NCI-H748 (cell line): ENCODE measurements at regions not wholly inside any gene's neighbourhood (a gene's known extent, or its start where the extent isn't known, plus 50 kb on each side); places are given as distances from the start of the nearest gene placed in this dataset.

Experiments
- DNase-seq: peaks from one replicate; lab custom pipeline; 2025; ENCODE audit not compliant: unreplicated experiment; lab: John Stamatoyannopoulos, UW

DNA sequence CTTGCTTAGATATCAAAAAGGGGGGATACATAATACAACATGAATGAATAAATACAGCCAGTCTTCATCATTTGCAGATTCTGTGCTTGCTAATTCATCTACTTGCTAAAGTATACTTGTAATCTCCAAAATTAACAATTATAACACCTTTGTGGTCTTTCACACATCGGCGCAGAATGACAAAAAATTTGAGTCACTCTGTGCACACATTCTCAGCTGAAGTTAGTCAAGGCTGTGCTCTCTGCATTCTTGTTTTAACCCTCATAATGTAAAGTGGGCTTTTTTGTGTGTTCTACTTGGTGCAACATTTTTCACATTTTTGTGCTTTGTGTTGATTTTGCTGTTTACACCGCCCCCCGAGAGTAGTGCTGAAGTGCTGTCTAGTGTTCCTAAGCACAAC lies 65.8 kb upstream of the GPRIN3 start:
- no peak for DNase-seq

DNA sequence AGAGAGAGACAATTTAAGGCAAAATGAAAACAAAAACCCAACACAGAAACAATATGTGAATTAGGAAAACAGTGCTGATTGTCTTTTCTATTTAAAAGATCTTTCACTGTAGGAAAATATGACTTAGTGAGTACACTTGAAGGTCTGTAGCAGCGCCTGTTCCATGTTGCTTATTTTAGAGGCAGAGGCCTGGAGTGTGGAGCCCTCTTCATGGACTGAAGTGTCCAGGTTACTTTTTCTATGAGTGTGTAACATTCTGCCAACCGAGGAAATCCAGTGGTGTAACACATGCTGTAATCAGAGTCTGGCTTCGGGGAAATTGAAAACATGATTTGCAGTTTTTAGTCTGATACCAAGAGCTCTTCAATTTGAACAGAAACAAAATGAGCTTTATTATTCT lies 64.0 kb upstream of the GPRIN3 start:
- DNase-seq, result no peak

DNA sequence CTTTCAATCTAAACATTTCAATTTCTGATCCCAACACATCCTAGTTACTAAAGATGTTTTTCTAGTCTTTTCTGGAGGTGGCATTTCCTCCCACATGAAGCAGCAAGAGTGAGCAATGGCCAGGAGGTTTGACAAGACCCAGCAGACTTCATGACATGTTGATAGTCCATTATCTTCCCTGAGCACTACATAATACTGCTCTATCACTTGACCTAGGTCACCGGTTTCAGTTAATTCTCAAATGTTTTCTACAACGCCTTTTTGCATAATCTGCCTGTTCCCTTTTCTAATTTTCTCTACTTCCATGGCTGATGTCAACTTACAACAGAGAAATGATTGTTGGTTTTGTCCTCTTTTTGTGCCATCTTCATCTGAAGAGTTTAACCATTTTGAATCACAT lies 62.0 kb upstream of the GPRIN3 start:
- no peak for DNase-seq

DNA sequence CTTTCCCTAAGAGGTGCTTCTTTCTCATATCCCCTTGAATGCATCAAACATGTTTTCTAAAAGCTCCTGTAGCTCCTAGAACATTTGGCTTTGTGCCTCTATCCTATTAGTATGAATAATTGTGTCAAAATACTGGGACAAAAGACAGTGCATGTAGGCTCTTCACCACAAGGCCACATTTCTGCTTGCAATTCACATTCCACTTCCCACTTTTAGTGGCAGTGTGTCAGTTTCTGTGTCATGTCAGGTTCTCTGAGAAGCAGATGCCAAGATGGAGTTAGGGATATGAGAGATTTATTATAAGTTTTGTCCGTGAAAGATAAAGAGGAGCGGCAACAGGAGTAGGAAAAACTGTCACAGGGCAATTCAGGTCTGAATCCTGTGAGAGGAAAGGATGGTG lies 61.3 kb upstream of the GPRIN3 start:
- DNase-seq, result no peak

DNA sequence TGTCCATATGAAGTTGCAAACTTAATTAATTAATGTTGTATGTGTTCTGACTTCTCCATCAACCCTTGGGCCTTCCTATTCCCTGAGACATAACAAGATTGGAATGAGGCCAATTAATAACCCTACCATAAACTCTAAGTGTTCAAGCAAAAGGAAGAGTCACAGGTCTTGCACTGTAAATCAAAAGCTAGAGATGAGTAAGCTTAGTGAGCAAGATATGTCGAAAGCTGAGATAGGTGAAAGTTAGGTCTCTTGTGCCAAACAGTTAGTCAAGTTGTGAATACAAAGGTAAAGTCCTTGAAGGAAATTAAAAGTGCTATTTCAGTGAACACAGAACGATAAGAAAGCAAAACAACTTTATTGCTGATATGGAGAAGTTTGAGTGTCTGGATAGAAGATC lies 58.2 kb upstream of the GPRIN3 start:
- no peak for DNase-seq

DNA sequence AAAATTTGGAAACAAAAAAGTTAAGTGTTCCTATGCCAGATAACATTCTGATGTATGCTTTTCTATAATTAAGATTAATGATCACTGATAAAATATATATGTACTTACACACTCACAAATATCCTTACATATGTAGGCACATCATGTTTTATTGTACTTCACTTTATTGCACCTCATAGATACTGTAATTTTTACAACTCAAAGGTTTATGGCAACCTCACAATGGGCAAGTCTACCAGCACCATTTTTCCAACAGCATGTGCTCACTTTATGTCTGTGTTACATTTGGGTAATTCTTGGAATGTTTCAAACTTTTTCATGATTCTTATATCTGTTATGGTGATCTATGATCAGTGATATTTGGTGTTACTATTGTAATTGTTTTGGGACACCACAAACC lies 57.8 kb upstream of the GPRIN3 start:
- no peak for DNase-seq

DNA sequence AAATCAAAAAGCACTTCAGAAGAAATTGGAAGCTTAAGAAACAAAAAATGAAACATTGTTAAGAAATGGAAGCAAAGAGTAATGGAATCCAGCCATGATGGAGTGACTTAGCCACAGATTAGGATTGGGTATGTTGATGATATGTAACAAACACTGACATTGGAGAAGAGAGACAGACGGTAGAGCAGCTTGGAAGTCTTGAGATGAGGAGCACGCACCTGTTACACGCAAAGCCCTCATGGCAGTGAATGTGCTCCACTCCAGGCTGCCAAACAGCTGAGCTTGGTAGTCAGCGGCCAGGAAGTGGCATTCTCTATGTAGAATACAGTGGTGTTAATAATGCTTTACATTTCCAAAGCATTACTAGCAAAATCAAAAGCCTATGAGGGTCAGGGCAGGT lies 56.9 kb upstream of the GPRIN3 start:
- no peak for DNase-seq

DNA sequence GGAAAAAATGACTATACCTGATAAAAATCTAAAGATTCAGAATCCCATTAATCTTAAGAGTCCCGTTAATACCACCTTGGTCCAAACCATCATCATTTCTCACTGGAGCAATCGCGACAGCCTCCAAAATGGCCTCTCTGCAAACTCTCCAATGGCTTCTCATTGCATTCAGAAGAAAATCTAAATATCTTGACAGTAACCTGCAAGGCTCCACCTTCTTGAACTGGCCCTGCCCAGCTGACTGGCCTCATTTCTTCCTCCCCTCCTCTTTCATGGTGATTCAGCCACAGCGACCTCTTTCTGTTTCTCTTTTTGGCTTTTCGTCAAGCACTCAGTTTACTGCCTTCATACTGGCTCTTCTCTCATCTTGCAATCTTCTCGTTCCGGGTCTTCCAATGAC lies 56.2 kb upstream of the GPRIN3 start:
- DNase-seq, result no peak

DNA sequence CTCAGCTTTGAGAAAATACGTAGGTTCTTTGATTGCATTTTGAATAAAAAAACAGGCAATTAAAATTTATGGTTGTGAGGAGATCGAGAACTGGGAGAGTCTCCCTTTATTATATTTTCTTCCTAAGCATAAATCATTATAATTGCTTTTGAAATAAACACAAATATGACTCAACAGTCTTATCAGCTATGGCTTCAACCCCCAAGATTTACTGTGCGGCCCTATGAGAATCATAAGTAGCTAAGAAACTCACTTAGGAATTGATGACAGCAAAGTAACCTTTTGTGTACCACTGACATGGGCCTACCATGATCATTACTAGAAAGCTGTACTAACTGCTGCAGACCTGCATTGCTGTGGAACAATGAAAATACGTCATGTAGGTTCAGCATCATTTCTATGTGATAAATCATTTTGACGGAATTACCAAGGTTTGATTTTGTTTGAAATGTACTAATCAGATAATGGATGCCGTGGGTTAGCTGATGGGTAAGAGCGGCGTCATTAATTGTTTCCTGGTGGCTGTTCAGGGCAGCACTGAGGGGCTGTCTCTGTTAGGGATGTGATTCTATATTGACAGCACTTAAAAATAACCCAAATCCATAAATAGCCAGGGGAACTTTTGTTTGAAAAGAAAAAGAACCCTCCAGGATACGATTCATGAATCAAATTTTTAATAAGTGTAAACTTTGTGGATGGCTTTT lies 51.5 kb upstream of the GPRIN3 start:
- no peak for DNase-seq

DNA sequence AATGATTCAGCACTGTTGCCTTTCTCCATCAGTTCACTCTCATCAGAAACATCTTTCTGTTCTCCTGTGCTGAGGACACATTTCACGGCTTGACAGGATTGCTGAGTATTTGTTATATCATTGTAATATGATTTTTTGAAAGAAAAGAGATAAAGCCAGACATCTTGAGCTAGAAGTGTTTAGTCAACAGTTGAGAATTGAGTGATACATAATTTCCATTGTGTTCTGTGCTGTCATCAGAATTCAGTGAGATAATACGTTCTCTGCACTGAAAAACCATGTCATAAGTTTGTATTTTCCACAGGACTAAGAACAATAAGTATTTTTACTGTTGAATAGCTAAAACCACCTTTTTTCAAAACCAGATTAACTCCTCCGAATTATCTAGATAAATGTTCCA lies 50.2 kb upstream of the GPRIN3 start:
- DNase-seq, result no peak
